Loucy (cell line): ENCODE measurements at regions not wholly inside any gene's neighbourhood (a gene's known extent, or its start where the extent isn't known, plus 50 kb on each side); places are given as distances from the start of the nearest gene placed in this dataset.

ENCODE experiments used
- H2AFZ ChIP-seq: fragments of 200-600 bp; sonication (generic); 2 replicates; pipeline ENCODE4 v1.6.0; 2016; ENCODE audit warnings: antibody characterized with exemption, mild to moderate bottlenecking, low read length, moderate library complexity
- H3F3A ChIP-seq: fragments of 200-600 bp; 2 replicates; pipeline ENCODE4 v1.6.0; 2016; ENCODE audit warnings: antibody characterized with exemption, low read depth, mild to moderate bottlenecking
- H3K27me3 ChIP-seq: fragments of 200-600 bp; sonication (generic); 2 replicates; pipeline ENCODE4 v1.6.1; 2014; ENCODE audit warnings: low read length, mild to moderate bottlenecking; ENCODE audit not compliant: insufficient read depth, poor library complexity, severe bottlenecking
- H3K36me3 ChIP-seq: fragments of 200-600 bp; sonication (generic); 2 replicates; pipeline ENCODE4 v1.6.1; 2016; ENCODE audit warnings: low read length; ENCODE audit not compliant: insufficient read depth
- H3K4me1 ChIP-seq: fragments of 200-600 bp; sonication (generic); 2 replicates; pipeline ENCODE4 v1.5.1; 2014; ENCODE audit warnings: low read length, mild to moderate bottlenecking; ENCODE audit not compliant: insufficient read depth, poor library complexity, severe bottlenecking
- H3K4me2 ChIP-seq: fragments of 200-600 bp; sonication (generic); 2 replicates; pipeline ENCODE4 v1.6.0; 2014; ENCODE audit warnings: antibody characterized with exemption, low read length, low read depth, mild to moderate bottlenecking; ENCODE audit not compliant: poor library complexity, severe bottlenecking
- H3K4me3 ChIP-seq: fragments of 200-600 bp; sonication (generic); 2 replicates; pipeline ENCODE4 v1.5.1; 2014; ENCODE audit warnings: low read length, mild to moderate bottlenecking, mixed read lengths; ENCODE audit not compliant: poor library complexity, severe bottlenecking
- H3K79me2 ChIP-seq: fragments of 200-600 bp; sonication (generic); 2 replicates; pipeline ENCODE4 v1.6.1; 2014; ENCODE audit warnings: low read length; ENCODE audit not compliant: insufficient read depth
- H3K9ac ChIP-seq: fragments of 200-600 bp; sonication (generic); 2 replicates; pipeline ENCODE4 v1.6.0; 2014; ENCODE audit warnings: mild to moderate bottlenecking, low read depth, low read length, moderate library complexity; ENCODE audit not compliant: poor library complexity, severe bottlenecking
- H3K9me2 ChIP-seq: fragments of 200-600 bp; sonication (generic); replicated peaks from 2 replicates; pipeline ENCODE4 v1.6.1; 2016; ENCODE audit warnings: low read depth, low read length, mixed read lengths
- H3K9me3 ChIP-seq: fragments of 200-600 bp; sonication (generic); 2 replicates; pipeline ENCODE4 v1.6.1; 2014; ENCODE audit warnings: mild to moderate bottlenecking, antibody characterized with exemption, low read length, low read depth; ENCODE audit not compliant: insufficient read depth
- H4K20me1 ChIP-seq: fragments of 200-600 bp; sonication (generic); 2 replicates; pipeline ENCODE4 v1.6.0; 2014; ENCODE audit warnings: antibody characterized with exemption, low read length, mild to moderate bottlenecking; ENCODE audit not compliant: insufficient read depth, poor library complexity, severe bottlenecking
- CTCF ChIP-seq: fragments of 200-600 bp; sonication (generic); conservative IDR thresholded peaks from 2 replicates; pipeline ENCODE4 v1.5.1; 2014; ENCODE audit warnings: mild to moderate bottlenecking, antibody characterized with exemption, low read length
- EZH2phosphoT487 ChIP-seq: fragments of 200-600 bp; IDR thresholded peaks from 2 replicates; pipeline ENCODE4 v1.6.1; 2018; ENCODE audit warnings: antibody characterized with exemption, mild to moderate bottlenecking, moderate library complexity, borderline replicate concordance

GRCh38 chr3:159185443-159186050 is 383.7 kb downstream of the MFSD1 start:
- Histone ChIP-seq H3K27me3 (no peaks in the 10 kb centered on the region), H3K79me2 (no peaks in the 10 kb centered on the region), H3K9me3 (no peaks in the 10 kb centered on the region), H4K20me1 (no peaks in the 10 kb centered on the region), H3K4me2 (no peak overlapping the region), H3F3A (no peaks in the 10 kb centered on the region), H3K4me3 (no peak overlapping the region), H3K9me2 (no peaks in the 10 kb centered on the region), H3K9ac (no peak overlapping the region), H3K36me3 (no peaks in the 10 kb centered on the region), H2AFZ (0 out of 2 replicates have a peak overlapping the region, but pooled peaks have one; percentile 20), H3K4me1 (peaks cover 27% of the 10 kb centered on the region)
- TF ChIP-seq CTCF (no peak), EZH2phosphoT487 (no peak)

- TF ChIP-seq CTCF (no peak), EZH2phosphoT487 (no peak)
- Histone ChIP-seq H3K9me2 (no peaks in the 10 kb centered on the region), H3K79me2 (no peaks in the 10 kb centered on the region), H3F3A (no peaks in the 10 kb centered on the region), H3K4me3 (no peak overlapping the region), H2AFZ (peak overlapping the region; percentile 79), H3K9me3 (no peaks in the 10 kb centered on the region), H3K4me1 (peaks cover 21% of the 10 kb centered on the region), H3K4me2 (peak overlapping the region; percentile 25), H4K20me1 (no peaks in the 10 kb centered on the region), H3K9ac (no peak overlapping the region), H3K27me3 (no peaks in the 10 kb centered on the region), H3K36me3 (no peaks in the 10 kb centered on the region)
These were observed 384.7 kb downstream of the MFSD1 start for GRCh38 chr3:159186581-159186980.

- H3K36me3 ChIP-seq, result no peaks in the 10 kb centered on the region
- H3K9me3 ChIP-seq, result no peaks in the 10 kb centered on the region
- H3F3A ChIP-seq, result no peaks in the 10 kb centered on the region
- no peaks in the 10 kb centered on the region for H3K9me2 ChIP-seq
- peaks cover 20% of the 10 kb centered on the region for H3K4me1 ChIP-seq
- TF ChIP-seq EZH2phosphoT487 (no peak), CTCF (no peak)
- no peaks in the 10 kb centered on the region for H4K20me1 ChIP-seq
- no peak overlapping the region for H3K4me3 ChIP-seq
- H3K4me2 ChIP-seq, result no peak overlapping the region
- no peak overlapping the region for H3K9ac ChIP-seq
- H3K27me3 ChIP-seq, result no peaks in the 10 kb centered on the region
- H3K79me2 ChIP-seq, result no peaks in the 10 kb centered on the region
- no peak overlapping the region for H2AFZ ChIP-seq
These were observed 385.4 kb downstream of the MFSD1 start for GRCh38 chr3:159187232-159187631.
